ENCODE measurements at regions not wholly inside any gene's neighbourhood (a gene's known extent, or its start where the extent isn't known, plus 50 kb on each side); places are given as distances from the start of the nearest gene placed in this dataset.

DNA sequence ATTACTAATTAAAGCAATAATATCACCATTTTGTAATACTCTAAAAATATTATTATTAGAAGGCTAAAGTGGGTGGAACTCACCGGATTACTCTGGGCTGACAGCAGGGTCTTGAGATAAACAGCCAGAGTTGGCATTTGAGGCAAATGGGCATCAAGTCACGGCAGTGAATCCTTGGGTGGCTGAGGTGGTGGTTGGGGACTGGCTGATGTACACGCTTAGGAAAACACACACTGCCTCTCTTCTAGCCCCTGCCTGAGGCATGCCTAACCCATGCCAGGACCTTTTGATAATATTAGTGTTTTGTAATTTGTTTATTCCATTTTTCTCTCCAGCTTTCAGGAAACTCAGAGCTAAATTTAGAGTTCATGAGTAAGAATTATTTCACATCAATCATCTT, 76.8 kb downstream of the ACKR3 start:
- DNase-seq (ENCODE audit: unreplicated experiment) = peak; percentile 3
- Mint-ChIP-seq H3K36me3 (ENCODE audit: insufficient read depth, unreplicated experiment) (no peaks in the 10 kb centered on the region), H3K27me3 (ENCODE audit: insufficient read depth, unreplicated experiment) (no peaks in the 10 kb centered on the region), H3K4me3 (ENCODE audit: unreplicated experiment) (no peak overlapping the region), H3K9me3 (ENCODE audit: unreplicated experiment) (no peaks in the 10 kb centered on the region), H3K27ac (ENCODE audit: low read depth, unreplicated experiment) (no peak overlapping the region), H3K4me1 (ENCODE audit: insufficient read depth, unreplicated experiment) (peaks cover 23% of the 10 kb centered on the region)
- ChIA-PET POLR2A (interaction anchor here (0.6 to 1.2 kb wide), 2 partner anchors 14 to 87 kb away, joined by 3 read pairs; no protein-coding TSS in a partner anchor), CTCF (interaction anchor here (0.6 kb wide), 1 partner anchor 234 kb away, joined by 3 read pairs; no protein-coding TSS in a partner anchor)
- TF ChIP-seq, protein P1, sequence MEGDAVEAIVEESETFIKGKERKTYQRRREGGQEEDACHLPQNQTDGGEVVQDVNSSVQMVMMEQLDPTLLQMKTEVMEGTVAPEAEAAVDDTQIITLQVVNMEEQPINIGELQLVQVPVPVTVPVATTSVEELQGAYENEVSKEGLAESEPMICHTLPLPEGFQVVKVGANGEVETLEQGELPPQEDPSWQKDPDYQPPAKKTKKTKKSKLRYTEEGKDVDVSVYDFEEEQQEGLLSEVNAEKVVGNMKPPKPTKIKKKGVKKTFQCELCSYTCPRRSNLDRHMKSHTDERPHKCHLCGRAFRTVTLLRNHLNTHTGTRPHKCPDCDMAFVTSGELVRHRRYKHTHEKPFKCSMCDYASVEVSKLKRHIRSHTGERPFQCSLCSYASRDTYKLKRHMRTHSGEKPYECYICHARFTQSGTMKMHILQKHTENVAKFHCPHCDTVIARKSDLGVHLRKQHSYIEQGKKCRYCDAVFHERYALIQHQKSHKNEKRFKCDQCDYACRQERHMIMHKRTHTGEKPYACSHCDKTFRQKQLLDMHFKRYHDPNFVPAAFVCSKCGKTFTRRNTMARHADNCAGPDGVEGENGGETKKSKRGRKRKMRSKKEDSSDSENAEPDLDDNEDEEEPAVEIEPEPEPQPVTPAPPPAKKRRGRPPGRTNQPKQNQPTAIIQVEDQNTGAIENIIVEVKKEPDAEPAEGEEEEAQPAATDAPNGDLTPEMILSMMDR (IDR thresholded peaks at IDR 0.05; ENCODE audit: unreplicated experiment) = no peak
- intact Hi-C loops (cut with micrococcal nuclease) = no loop called here
- no TSS peak for BruUV-seq (replicated peaks)

DNA sequence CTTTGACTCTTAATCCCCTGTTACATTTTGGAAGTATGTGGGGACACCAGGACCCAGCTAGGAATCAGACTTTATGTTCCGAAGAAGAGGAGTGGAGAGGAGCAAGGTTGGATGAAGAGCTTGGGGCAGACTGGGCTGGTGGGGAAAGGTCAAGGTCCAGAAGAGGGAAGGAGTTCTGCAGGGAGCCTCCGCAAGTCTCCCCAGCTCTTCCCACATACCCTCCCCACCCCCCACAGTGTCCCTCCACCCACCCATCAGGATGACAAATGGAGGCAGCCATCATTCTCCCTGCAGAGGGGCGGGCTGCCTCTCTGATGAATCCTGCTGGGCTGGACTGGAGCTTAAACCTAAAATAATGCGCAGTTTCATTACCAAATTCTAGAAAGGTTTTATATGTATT, 77.2 kb downstream of the ACKR3 start:
- BruUV-seq (replicated peaks) = no TSS peak
- intact Hi-C loops (cut with micrococcal nuclease) = no loop called here
- no peak for DNase-seq (ENCODE audit: unreplicated experiment)
- H3K9me3 Mint-ChIP-seq (ENCODE audit: unreplicated experiment) = no peaks in the 10 kb centered on the region
- H3K27me3 Mint-ChIP-seq (ENCODE audit: insufficient read depth, unreplicated experiment) = no peaks in the 10 kb centered on the region
- POLR2A ChIA-PET = interaction anchor here (0.6 to 1.2 kb wide), 3 partner anchors 14 to 330 kb away, joined by 3 to 4 read pairs (median 3); no protein-coding TSS in a partner anchor
- CTCF ChIA-PET = interaction anchor here (0.6 kb wide), 1 partner anchor 234 kb away, joined by 3 read pairs; no protein-coding TSS in a partner anchor
- no peaks in the 10 kb centered on the region for H3K36me3 Mint-ChIP-seq (ENCODE audit: insufficient read depth, unreplicated experiment)
- TF ChIP-seq, protein P1 (IDR thresholded peaks at IDR 0.05; ENCODE audit: unreplicated experiment) = no peak
- H3K4me1 Mint-ChIP-seq (ENCODE audit: insufficient read depth, unreplicated experiment) = peaks cover 19% of the 10 kb centered on the region
- no peak overlapping the region for H3K27ac Mint-ChIP-seq (ENCODE audit: low read depth, unreplicated experiment)
- no peak overlapping the region for H3K4me3 Mint-ChIP-seq (ENCODE audit: unreplicated experiment)

DNA sequence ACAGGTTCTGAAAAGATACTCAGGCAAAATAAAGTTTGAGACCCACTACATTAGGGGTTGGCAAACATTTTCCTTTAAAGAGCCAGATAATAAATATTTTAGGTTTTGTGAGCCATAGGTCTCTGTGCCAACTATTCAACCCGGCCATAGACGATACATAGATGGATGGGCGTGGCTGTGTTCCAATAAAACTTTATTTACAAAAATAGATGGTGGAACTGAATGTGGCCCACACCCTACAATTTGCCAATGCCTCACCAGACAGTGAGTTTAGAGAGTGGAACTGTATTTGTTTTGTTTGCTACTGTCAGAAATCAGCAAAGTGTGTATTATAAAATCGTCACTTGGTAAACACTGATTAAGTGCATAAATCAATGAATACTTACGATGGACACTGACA, 78.0 kb downstream of the ACKR3 start:
- Mint-ChIP-seq H3K9me3 (ENCODE audit: unreplicated experiment) (no peaks in the 10 kb centered on the region), H3K27me3 (ENCODE audit: insufficient read depth, unreplicated experiment) (no peaks in the 10 kb centered on the region), H3K4me1 (ENCODE audit: insufficient read depth, unreplicated experiment) (peaks cover 11% of the 10 kb centered on the region), H3K4me3 (ENCODE audit: unreplicated experiment) (no peak overlapping the region), H3K36me3 (ENCODE audit: insufficient read depth, unreplicated experiment) (no peaks in the 10 kb centered on the region), H3K27ac (ENCODE audit: low read depth, unreplicated experiment) (no peak overlapping the region)
- BruUV-seq (replicated peaks) = no TSS peak
- DNase-seq (ENCODE audit: unreplicated experiment) = no peak
- intact Hi-C loops (cut with micrococcal nuclease) = no loop called here
- ChIA-PET CTCF (no interaction called here), POLR2A (interaction anchor here (0.7 kb wide), 1 partner anchor 329 kb away, joined by 4 read pairs; no protein-coding TSS in a partner anchor)
- TF ChIP-seq, protein P1 (IDR thresholded peaks at IDR 0.05; ENCODE audit: unreplicated experiment) = no peak

DNA sequence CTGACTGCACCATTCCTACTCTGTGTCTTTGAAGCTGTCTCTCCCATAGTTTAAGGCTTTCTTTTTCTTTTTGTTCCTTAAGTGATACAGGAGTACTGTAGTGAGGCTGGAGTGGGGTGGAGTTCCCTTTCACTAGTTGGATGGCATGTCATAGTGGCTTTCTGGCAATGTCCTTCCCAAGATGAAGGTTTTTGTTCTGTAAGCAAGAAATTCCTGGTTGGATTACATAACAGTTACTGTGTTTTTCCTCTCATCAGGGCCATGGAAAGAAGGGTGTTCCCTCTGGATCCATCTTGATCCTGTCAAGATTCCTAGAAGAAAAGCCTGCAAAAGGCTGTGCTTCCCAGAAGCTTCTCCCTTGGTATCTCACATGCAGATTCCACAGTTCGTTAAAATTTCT, 84.2 kb downstream of the ACKR3 start:
- Mint-ChIP-seq H3K9me3 (ENCODE audit: unreplicated experiment) (no peaks in the 10 kb centered on the region), H3K4me1 (ENCODE audit: insufficient read depth, unreplicated experiment) (no peaks in the 10 kb centered on the region), H3K27ac (ENCODE audit: low read depth, unreplicated experiment) (no peak overlapping the region), H3K4me3 (ENCODE audit: unreplicated experiment) (no peak overlapping the region), H3K36me3 (ENCODE audit: insufficient read depth, unreplicated experiment) (no peaks in the 10 kb centered on the region), H3K27me3 (ENCODE audit: insufficient read depth, unreplicated experiment) (no peaks in the 10 kb centered on the region)
- DNase-seq (ENCODE audit: unreplicated experiment) = no peak
- intact Hi-C loops (cut with micrococcal nuclease) = no loop called here
- ChIA-PET POLR2A (interaction anchor here (1.1 kb wide), 1 partner anchor 11 kb away, joined by 3 read pairs; no protein-coding TSS in a partner anchor), CTCF (interaction anchor here (0.9 kb wide), 1 partner anchor 9 kb away, joined by 4 read pairs; no protein-coding TSS in a partner anchor)
- TF ChIP-seq, protein P1 (IDR thresholded peaks at IDR 0.05; ENCODE audit: unreplicated experiment) = no peak
- no TSS peak for BruUV-seq (replicated peaks)

Data from MCF 10A (cell line).